ENCODE measurements at regions not wholly inside any gene's neighbourhood (a gene's known extent, or its start where the extent isn't known, plus 50 kb on each side); places are given as distances from the start of the nearest gene placed in this dataset.

GRCh38 chr12:90842477-90842876 is 112.5 kb downstream of the CCER1 start:
- TF ChIP-seq EZH2 (IDR thresholded peaks at IDR 0.05; ENCODE audit: borderline replicate concordance, low read depth, low read length, severe bottlenecking) (no peak), POLR2A (IDR thresholded peaks at IDR 0.05; ENCODE audit: low read depth, low read length) (no peak)
- TF ChIP-seq, protein P1, sequence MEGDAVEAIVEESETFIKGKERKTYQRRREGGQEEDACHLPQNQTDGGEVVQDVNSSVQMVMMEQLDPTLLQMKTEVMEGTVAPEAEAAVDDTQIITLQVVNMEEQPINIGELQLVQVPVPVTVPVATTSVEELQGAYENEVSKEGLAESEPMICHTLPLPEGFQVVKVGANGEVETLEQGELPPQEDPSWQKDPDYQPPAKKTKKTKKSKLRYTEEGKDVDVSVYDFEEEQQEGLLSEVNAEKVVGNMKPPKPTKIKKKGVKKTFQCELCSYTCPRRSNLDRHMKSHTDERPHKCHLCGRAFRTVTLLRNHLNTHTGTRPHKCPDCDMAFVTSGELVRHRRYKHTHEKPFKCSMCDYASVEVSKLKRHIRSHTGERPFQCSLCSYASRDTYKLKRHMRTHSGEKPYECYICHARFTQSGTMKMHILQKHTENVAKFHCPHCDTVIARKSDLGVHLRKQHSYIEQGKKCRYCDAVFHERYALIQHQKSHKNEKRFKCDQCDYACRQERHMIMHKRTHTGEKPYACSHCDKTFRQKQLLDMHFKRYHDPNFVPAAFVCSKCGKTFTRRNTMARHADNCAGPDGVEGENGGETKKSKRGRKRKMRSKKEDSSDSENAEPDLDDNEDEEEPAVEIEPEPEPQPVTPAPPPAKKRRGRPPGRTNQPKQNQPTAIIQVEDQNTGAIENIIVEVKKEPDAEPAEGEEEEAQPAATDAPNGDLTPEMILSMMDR (IDR thresholded peaks at IDR 0.05; ENCODE audit: extremely low read depth in 1 of 2, insufficient read depth in 1 of 2, low read depth in 1 of 2, low read length in 2 of 2): no peak
